ENCODE measurements at regions not wholly inside any gene's neighbourhood (a gene's known extent, or its start where the extent isn't known, plus 50 kb on each side); places are given as distances from the start of the nearest gene placed in this dataset.

DNA sequence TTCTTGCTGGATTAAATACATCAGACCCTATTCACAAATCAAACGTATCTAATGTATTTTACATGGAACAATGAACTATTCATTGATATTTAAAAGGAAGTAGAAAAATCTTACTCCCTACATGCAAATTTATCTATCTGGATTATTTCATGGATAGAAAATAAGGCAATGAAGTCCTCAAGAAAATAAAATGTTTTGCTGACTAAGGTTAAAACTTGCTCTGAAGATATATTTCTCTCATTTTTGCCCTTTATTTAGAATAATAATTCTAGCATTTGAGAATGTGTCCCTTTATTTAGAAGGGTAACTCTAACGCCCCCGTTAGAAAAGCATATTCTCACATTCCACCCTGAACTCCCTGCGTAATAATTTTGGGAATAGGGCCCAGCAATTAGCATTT lies 627.0 kb upstream of the ZP4 start:
- H3K4me3 ChIP-seq (ENCODE audit: low read depth, low read length): no peak overlapping the region

DNA sequence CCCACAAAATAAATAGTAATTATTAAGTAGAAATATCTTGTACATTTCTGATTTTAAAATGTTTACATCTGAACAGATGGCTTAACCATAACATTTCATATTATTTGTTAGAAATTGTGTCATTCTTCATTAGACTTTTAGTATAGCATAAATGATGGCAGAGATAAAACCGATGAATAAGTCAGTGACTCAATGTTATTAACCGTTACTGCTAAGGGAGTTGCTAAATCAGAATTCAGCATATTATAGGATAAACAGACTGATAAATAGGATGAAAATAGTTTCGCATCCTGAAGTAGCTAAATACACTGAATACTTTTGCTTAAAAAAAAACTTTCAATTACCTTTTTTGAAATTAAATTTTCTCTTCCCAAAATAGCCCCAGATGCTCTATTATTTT lies 610.6 kb upstream of the ZP4 start:
- no peak overlapping the region for H3K4me3 ChIP-seq (ENCODE audit: low read depth, low read length)
- TF ChIP-seq CTCF (IDR thresholded peaks at IDR 0.05; ENCODE audit: borderline replicate concordance, insufficient read depth, low read depth, low read length): no peak

More for the DNA sequence above, 627.0 kb upstream of the ZP4 start:
- TF ChIP-seq CTCF (IDR thresholded peaks at IDR 0.05; ENCODE audit: borderline replicate concordance, insufficient read depth, low read depth, low read length): no peak

GRCh38 chr1:238499021-238499420 lies 608.3 kb upstream of the ZP4 start:
- no peak overlapping the region for H3K4me3 ChIP-seq (ENCODE audit: low read depth, low read length)
- no peak for TF ChIP-seq CTCF (IDR thresholded peaks at IDR 0.05; ENCODE audit: borderline replicate concordance, insufficient read depth, low read depth, low read length)

DNA sequence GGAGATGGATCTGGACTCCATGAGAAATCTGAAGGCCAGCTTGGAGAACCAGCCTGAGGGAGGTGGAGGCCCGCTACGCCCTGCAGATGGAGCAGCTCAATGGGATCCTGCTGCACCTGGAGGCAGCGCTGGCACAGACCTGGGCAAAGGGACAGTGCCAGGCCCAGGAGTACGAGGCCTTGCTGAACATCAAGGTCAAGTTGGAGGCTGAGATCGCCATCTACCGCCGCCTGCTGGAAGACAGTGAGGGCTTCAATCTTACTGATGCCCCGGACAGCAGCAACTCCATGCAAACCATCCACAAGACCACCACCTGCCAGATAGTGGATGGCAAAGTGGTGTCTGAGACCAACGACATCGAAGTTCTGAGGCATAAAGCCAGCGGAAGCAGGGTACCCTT lies 601.5 kb upstream of the ZP4 start:
- TF ChIP-seq CTCF (IDR thresholded peaks at IDR 0.05; ENCODE audit: borderline replicate concordance, insufficient read depth, low read depth, low read length): no peak

DNA sequence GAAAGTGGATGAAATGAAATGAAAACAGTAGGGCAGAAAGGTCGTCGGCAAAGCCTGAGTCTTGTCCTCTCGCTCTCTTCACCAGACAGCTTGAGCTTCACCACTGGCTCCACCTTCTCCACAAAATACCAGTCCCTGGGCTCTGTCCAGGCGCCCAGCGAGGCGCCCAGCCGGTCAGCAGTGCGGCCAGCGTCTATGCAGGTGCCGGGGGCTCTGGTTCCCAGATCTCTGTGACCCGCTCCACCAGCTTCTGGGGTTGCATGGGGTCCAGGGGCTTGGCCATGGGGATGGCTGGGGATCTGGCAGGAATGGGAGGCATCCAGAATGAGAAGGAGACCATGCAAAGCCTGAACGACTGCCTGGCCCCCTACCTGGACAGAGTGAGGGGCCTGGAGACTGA lies 600.5 kb upstream of the ZP4 start:
- H3K4me3 ChIP-seq (ENCODE audit: low read depth, low read length): no peak overlapping the region
- TF ChIP-seq CTCF (IDR thresholded peaks at IDR 0.05; ENCODE audit: borderline replicate concordance, insufficient read depth, low read depth, low read length): no peak

More for the DNA sequence above, 601.5 kb upstream of the ZP4 start:
- H3K4me3 ChIP-seq (ENCODE audit: low read depth, low read length): no peak overlapping the region

GRCh38 chr1:238489006-238489405 lies 598.3 kb upstream of the ZP4 start:
- no peak for TF ChIP-seq CTCF (IDR thresholded peaks at IDR 0.05; ENCODE audit: borderline replicate concordance, insufficient read depth, low read depth, low read length)
- no peak overlapping the region for H3K4me3 ChIP-seq (ENCODE audit: low read depth, low read length)

- H3K4me3 ChIP-seq (ENCODE audit: low read depth, low read length): no peak overlapping the region
These were observed 597.7 kb upstream of the ZP4 start for GRCh38 chr1:238488401-238488800.

More at GRCh38 chr1:238488401-238488800, 597.7 kb upstream of the ZP4 start:
- TF ChIP-seq CTCF (IDR thresholded peaks at IDR 0.05; ENCODE audit: borderline replicate concordance, insufficient read depth, low read depth, low read length): no peak

Measured in GM12875 (cell line).